GM21825 (cell line): ENCODE measurements at regions not wholly inside any gene's neighbourhood (a gene's known extent, or its start where the extent isn't known, plus 50 kb on each side); places are given as distances from the start of the nearest gene placed in this dataset.
"Not testable (repeated sequence)": the region's sequence is repeated elsewhere in the genome, so short reads cannot be mapped to it uniquely, and the experiment has no call there.

ENCODE experiments used
- ATAC-seq: cut with Tn5 transposase; IDR thresholded peaks from one replicate; pipeline ENCODE4 v1.9.1; 2021; ENCODE audit warnings: mild to moderate bottlenecking, moderate library complexity; ENCODE audit not compliant: unreplicated experiment

GRCh38 chr5:71905834-71906711 lies 187.0 kb downstream of the CARTPT start:
- no peak for ATAC-seq

GRCh38 chr5:71907001-71907588 lies 188.0 kb downstream of the CARTPT start:
- no peak for ATAC-seq

- no peak for ATAC-seq
Measured at GRCh38 chr5:71907608-71908145, 188.6 kb downstream of the CARTPT start.

- ATAC-seq, result no peak
Measured at GRCh38 chr5:71910741-71911140, 191.7 kb downstream of the CARTPT start.

- ATAC-seq, result no peak
Measured at GRCh38 chr5:71912021-71912420, 192.9 kb downstream of the CARTPT start.

GRCh38 chr5:71914281-71914680 lies 193.0 kb upstream of the MAP1B start:
- no peak for ATAC-seq

GRCh38 chr5:71922584-71923106 lies 184.6 kb upstream of the MAP1B start:
- ATAC-seq, result no peak

GRCh38 chr5:71923755-71924154 lies 183.5 kb upstream of the MAP1B start:
- no peak for ATAC-seq

GRCh38 chr5:71924325-71924724 lies 182.9 kb upstream of the MAP1B start:
- ATAC-seq, result no peak

GRCh38 chr5:71924980-71925379 lies 182.3 kb upstream of the MAP1B start:
- ATAC-seq, result no peak

GRCh38 chr5:71925608-71926091 lies 181.6 kb upstream of the MAP1B start:
- no peak for ATAC-seq

GRCh38 chr5:71929003-71929402 lies 178.3 kb upstream of the MAP1B start:
- no peak for ATAC-seq

GRCh38 chr5:71930554-71930953 lies 176.7 kb upstream of the MAP1B start:
- not testable (repeated sequence) for ATAC-seq

GRCh38 chr5:71932131-71932654 lies 175.1 kb upstream of the MAP1B start:
- no peak for ATAC-seq

GRCh38 chr5:71932655-71933338 lies 174.5 kb upstream of the MAP1B start:
- no peak for ATAC-seq

- no peak for ATAC-seq
Measured at GRCh38 chr5:71934322-71934721, 173.0 kb upstream of the MAP1B start.

GRCh38 chr5:71937921-71938698 lies 169.2 kb upstream of the MAP1B start:
- no peak for ATAC-seq

- ATAC-seq, result no peak
Measured at GRCh38 chr5:71938895-71939294, 168.4 kb upstream of the MAP1B start.

GRCh38 chr5:71939452-71940230 lies 167.6 kb upstream of the MAP1B start:
- ATAC-seq, result no peak
